ENCODE measurements at regions not wholly inside any gene's neighbourhood (a gene's known extent, or its start where the extent isn't known, plus 50 kb on each side); places are given as distances from the start of the nearest gene placed in this dataset.

DNA sequence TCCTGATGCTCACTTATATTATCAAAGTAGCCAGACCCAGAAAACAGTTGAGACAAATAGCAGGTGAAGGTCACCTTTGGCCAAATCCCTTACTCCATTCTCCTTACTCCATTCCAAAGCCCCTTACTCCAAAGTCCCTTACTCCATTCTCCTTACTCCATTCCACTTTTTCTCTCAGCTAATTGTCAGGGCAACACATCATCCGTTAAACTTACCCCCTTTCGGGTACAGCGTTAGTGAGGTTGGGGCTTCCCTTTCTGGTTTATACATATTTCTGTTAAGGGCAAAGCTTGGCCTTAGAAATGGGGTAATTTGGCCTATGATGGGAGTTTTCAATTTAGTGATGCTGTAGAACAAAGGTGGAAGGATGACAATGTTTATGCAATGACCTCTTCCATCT lies 111.8 kb upstream of the CCND2 start:
- intact Hi-C loops (cut with micrococcal nuclease) (loop anchor here (10.0 kb wide), 1 partner anchor 267 kb away; no protein-coding TSS in a partner anchor), dilution Hi-C loops (cut with MboI; ENCODE audit: extremely low pct_ligation_motif_present, low sequenced_read_pairs) (no loop called here)
- H3K9me3 ChIP-seq (replicated peaks; ENCODE audit: control insufficient read depth, insufficient read depth, low read length) = no peaks in the 10 kb centered on the region
- TF ChIP-seq MYC (IDR thresholded peaks at IDR 0.05; ENCODE audit: low read depth, low read length) = no peak
- TF ChIP-seq POLR2AphosphoS5 (IDR thresholded peaks at IDR 0.05; ENCODE audit: insufficient read depth, low read depth, low read length) = no peak
- TF ChIP-seq, protein P1, sequence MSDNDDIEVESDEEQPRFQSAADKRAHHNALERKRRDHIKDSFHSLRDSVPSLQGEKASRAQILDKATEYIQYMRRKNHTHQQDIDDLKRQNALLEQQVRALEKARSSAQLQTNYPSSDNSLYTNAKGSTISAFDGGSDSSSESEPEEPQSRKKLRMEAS (IDR thresholded peaks at IDR 0.05; ENCODE audit: insufficient read depth, insufficient read length) = no peak
- H3K27ac ChIP-seq (ENCODE audit: insufficient read depth, low read depth, low read length) = no peak overlapping the region
- H3K4me1 ChIP-seq (ENCODE audit: control insufficient read depth, extremely low read depth, insufficient read depth, low read length) = no peaks in the 10 kb centered on the region
- no peak overlapping the region for H3K4me2 ChIP-seq (ENCODE audit: insufficient read depth, low read length)
- CTCF ChIA-PET = no interaction called here
- no peak overlapping the region for H3K4me3 ChIP-seq (replicated peaks in 1 of 3; ENCODE audit: insufficient read depth in 1 of 3, low read depth in 1 of 3, low read length in 3 of 3)
- H2AFZ ChIP-seq (ENCODE audit: low read depth, low read length) = no peak overlapping the region
- H3K36me3 ChIP-seq (ENCODE audit: control insufficient read depth in 2 of 2, extremely low read depth in 1 of 2, insufficient read depth in 2 of 2, low read length in 2 of 2) = no peaks in the 10 kb centered on the region
- H3K79me2 ChIP-seq (ENCODE audit: control insufficient read depth, insufficient read depth, low read length) = no peaks in the 10 kb centered on the region
- no peaks in the 10 kb centered on the region for H3K27me3 ChIP-seq (ENCODE audit: control insufficient read depth in 2 of 2, insufficient read depth in 2 of 2, low read length in 2 of 2)
- BruUV-seq (replicated peaks) = no TSS peak
- H3K9me1 ChIP-seq (replicated peaks; ENCODE audit: control insufficient read depth, extremely low read depth, insufficient read depth, low read length) = no peaks in the 10 kb centered on the region
- H4K20me1 ChIP-seq (replicated peaks; ENCODE audit: control insufficient read depth, extremely low read depth, insufficient read depth, low read length) = no peaks in the 10 kb centered on the region
- no peak overlapping the region for H3K9ac ChIP-seq (replicated peaks; ENCODE audit: extremely low read depth, insufficient read depth, low read length)
- FAIRE-seq = no peak
- POLR2A ChIA-PET = no interaction called here
- no peak for DNase-seq (ENCODE audit: low read depth, low spot score)

DNA sequence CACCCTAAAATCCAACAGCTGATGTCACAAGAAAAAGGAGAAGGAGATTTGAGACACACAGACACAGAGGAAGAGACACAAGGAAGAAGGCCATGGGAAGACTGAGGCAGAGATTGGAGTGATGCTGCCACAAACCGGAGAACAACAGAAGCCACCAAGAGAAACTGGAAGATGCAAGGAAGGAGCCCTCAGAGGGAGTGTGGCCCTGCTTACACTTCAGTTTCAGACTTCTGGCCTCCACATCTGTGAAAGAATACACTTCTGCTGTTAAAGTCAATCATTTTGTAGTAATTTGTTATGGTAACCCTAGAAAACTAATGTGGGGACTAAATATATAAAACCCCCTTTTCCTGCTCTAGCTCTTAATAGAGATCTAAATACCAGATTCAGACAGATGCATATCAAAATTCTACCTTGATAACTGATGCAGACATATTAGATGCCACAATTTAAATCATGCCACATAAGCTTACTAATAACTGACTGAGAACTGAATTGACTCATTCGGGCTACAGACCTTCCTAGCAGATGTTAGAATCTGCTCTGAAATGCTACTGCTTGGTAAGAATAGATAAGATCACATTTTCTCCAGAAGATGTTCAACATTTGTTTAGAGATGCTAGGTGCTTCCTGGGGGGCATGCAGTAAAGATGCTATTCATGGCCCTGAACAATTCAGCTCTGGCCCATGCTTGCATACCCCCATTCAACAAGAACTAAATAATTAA lies 113.1 kb upstream of the CCND2 start:
- no peak overlapping the region for H3K4me2 ChIP-seq (ENCODE audit: insufficient read depth, low read length)
- intact Hi-C loops (cut with micrococcal nuclease) = loop anchor here (10.0 kb wide), 1 partner anchor 266 kb away; no protein-coding TSS in a partner anchor
- H3K36me3 ChIP-seq (ENCODE audit: control insufficient read depth in 2 of 2, extremely low read depth in 1 of 2, insufficient read depth in 2 of 2, low read length in 2 of 2) = no peaks in the 10 kb centered on the region
- no peak overlapping the region for H3K4me3 ChIP-seq (replicated peaks in 1 of 3; ENCODE audit: insufficient read depth in 1 of 3, low read depth in 1 of 3, low read length in 3 of 3)
- H2AFZ ChIP-seq (ENCODE audit: low read depth, low read length) = no peak overlapping the region
- ChIA-PET POLR2A (no interaction called here), CTCF (no interaction called here)
- no peaks in the 10 kb centered on the region for H3K79me2 ChIP-seq (ENCODE audit: control insufficient read depth, insufficient read depth, low read length)
- no peaks in the 10 kb centered on the region for H3K9me1 ChIP-seq (replicated peaks; ENCODE audit: control insufficient read depth, extremely low read depth, insufficient read depth, low read length)
- H3K27me3 ChIP-seq (ENCODE audit: control insufficient read depth in 2 of 2, insufficient read depth in 2 of 2, low read length in 2 of 2) = no peaks in the 10 kb centered on the region
- no peak for DNase-seq (ENCODE audit: low read depth, low spot score)
- H3K27ac ChIP-seq (ENCODE audit: insufficient read depth, low read depth, low read length) = no peak overlapping the region
- no peaks in the 10 kb centered on the region for H3K4me1 ChIP-seq (ENCODE audit: control insufficient read depth, extremely low read depth, insufficient read depth, low read length)
- no TSS peak for BruUV-seq (replicated peaks)
- H3K9ac ChIP-seq (replicated peaks; ENCODE audit: extremely low read depth, insufficient read depth, low read length) = no peak overlapping the region
- dilution Hi-C loops (cut with MboI; ENCODE audit: extremely low pct_ligation_motif_present, low sequenced_read_pairs) = no loop called here
- no peaks in the 10 kb centered on the region for H4K20me1 ChIP-seq (replicated peaks; ENCODE audit: control insufficient read depth, extremely low read depth, insufficient read depth, low read length)
- H3K9me3 ChIP-seq (replicated peaks; ENCODE audit: control insufficient read depth, insufficient read depth, low read length) = no peaks in the 10 kb centered on the region
- TF ChIP-seq POLR2A (IDR thresholded peaks at IDR 0.05; ENCODE audit: low read depth, low read length) = no peak
- TF ChIP-seq, protein P1 (IDR thresholded peaks at IDR 0.05; ENCODE audit: insufficient read depth, insufficient read length) = no peak
- no peak for TF ChIP-seq POLR2AphosphoS5 (IDR thresholded peaks at IDR 0.05; ENCODE audit: insufficient read depth, low read depth, low read length)
- TF ChIP-seq, protein P2, sequence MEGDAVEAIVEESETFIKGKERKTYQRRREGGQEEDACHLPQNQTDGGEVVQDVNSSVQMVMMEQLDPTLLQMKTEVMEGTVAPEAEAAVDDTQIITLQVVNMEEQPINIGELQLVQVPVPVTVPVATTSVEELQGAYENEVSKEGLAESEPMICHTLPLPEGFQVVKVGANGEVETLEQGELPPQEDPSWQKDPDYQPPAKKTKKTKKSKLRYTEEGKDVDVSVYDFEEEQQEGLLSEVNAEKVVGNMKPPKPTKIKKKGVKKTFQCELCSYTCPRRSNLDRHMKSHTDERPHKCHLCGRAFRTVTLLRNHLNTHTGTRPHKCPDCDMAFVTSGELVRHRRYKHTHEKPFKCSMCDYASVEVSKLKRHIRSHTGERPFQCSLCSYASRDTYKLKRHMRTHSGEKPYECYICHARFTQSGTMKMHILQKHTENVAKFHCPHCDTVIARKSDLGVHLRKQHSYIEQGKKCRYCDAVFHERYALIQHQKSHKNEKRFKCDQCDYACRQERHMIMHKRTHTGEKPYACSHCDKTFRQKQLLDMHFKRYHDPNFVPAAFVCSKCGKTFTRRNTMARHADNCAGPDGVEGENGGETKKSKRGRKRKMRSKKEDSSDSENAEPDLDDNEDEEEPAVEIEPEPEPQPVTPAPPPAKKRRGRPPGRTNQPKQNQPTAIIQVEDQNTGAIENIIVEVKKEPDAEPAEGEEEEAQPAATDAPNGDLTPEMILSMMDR (IDR thresholded peaks at IDR 0.05; ENCODE audit: extremely low read depth in 1 of 2, insufficient read depth in 1 of 2, low read depth in 1 of 2, low read length in 2 of 2) = no peak
- no peak for TF ChIP-seq MYC (IDR thresholded peaks at IDR 0.05; ENCODE audit: low read depth, low read length)
- TF ChIP-seq EZH2 (IDR thresholded peaks at IDR 0.05; ENCODE audit: borderline replicate concordance, low read depth, low read length, severe bottlenecking) = no peak
- TF ChIP-seq GATA2 (IDR thresholded peaks at IDR 0.05; ENCODE audit: insufficient read depth, insufficient read length, low read depth, low read length) = no peak
- TF ChIP-seq JUN (IDR thresholded peaks at IDR 0.05; ENCODE audit: borderline replicate concordance, insufficient read depth, insufficient read length, low read depth) = no peak
- no peak for TF ChIP-seq FOS (IDR thresholded peaks at IDR 0.05; ENCODE audit: borderline replicate concordance, insufficient read depth, low read length)
- FAIRE-seq = no peak

All from endothelial cell of umbilical vein (primary cell).